Left lobe of liver (tissue), 2 donors: ENCODE measurements at regions not wholly inside any gene's neighbourhood (a gene's known extent, or its start where the extent isn't known, plus 50 kb on each side); places are given as distances from the start of the nearest gene placed in this dataset.

Experiments
- ATAC-seq: fragments of 200-7000 bp; cut with Tn5 transposase; one replicate; pipeline ENCODE4 v1.9.1; 2020; ENCODE audit warnings: mild to moderate bottlenecking, moderate library complexity
- DNase-seq: peaks from one replicate; pipeline ENCODE4 v3.0.0-alpha.2; 2020; ENCODE audit warnings: low spot score
- donor health status: DM: no; HTN: no; CAD: no; lungs with moderate emphysema.
- donor health status: DM: no; HTN: yes; CAD: no.

DNA sequence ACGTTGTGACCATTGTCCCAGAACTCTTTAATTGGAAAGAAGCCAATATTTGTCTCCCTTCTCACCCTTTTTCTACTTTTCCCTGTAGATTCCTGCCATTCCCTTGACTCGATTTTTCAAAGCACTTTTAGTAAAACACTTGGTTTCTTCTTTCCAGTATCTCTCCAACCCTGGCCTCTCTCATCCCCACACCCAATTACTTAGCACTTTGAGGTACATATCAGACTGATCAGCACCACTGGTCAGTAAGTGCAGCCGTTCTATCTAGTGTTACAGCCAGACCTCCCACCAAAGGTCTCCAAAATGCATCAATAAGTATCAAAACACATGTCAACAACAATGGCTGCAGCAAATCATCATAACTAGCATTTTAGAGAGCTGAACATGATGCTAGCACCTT, 141.9 kb downstream of the BTG1 start:
- ATAC-seq: no peak
- DNase-seq: no peak

DNA sequence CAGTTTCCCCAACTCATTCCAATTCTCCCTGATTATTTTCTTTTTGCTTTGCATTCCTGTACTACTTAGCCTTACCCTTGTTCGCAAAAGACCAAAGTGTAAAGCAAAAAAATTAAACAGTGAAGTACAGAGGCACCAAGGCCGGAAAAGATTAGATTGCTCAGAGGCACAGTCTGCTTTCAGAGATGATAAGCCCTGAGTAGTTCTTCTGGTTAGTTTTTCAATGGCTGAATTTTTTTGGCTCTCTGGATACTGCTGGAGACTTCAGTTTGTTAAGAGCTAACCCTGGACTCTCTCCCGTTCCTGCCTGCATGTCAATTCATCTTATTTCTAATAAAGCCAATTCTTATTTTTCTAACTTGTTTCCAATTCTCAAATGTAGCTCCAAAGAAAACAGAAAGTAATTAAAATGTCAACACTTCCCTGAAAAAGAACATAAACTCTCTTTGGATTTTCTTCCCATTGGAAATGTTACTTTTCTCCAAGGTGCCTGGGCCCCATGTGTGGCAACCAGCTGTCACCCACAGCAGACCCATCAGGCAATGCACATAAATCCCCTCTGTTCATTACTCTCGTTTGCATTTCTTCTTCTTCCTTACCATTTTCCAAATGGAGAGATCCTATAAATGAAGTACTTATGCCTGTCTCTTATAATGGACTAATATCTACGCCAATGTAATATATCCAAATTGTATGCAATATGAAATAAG, 142.8 kb downstream of the BTG1 start:
- DNase-seq (no peak), ATAC-seq (no peak)

DNA sequence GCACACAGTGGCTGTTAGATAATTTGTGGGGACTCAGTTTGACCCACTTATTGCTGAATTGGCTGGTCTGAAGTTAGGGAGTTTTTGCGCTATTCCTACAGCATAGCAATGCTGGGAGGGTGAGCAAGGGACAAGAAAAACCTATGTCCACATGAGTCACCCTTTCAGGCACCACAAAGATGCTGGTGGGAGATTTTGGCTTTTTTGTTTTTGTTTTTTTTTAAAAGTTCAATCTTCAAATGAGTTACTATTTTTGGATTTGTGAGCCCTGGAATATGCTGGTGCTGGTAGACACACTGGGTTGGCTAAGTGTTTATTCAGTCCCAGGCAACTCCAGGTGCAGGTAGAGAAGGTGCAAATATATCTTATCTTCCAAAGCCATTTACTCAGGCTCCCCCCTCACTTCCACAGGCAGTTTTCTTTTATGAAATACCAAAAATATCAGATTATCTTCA, 143.4 kb downstream of the BTG1 start:
- DNase-seq: no peak
- no peak for ATAC-seq

DNA sequence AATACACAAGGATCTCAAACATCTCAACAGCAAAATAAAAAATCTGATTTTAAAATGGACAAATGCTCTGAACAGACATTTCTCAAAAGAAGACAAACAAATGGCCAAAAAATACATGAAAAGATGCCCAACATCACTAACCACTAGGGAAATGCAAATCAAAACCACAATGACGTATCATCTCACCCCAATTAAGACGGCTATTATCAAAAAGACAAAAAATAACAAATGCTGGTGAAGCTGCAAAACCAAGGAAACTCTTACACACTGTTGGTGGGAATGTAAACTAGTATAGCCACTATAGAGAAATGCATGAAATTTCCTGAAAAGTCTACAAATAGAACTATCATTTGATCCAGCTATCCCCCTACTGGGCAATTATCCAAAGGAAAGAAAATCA, 145.0 kb downstream of the BTG1 start:
- DNase-seq (no peak), ATAC-seq (no peak)

DNA sequence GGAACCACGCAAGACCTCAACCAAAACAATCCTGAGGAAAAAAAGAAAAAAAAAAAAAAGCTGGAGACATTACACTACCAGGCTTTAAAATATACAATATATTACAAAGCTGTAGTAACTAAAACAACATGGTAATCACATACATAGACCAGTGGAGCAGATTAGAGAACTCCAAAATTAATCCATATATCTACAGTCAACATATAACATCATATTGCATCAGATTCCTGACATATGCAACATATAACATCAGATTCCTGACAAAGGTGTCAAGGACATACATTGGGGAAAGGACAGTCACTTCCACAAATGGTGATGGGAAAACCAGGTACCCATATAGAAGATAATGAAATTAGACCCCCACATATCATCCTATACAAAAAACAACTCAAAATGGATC, 145.8 kb downstream of the BTG1 start:
- DNase-seq (no peak), ATAC-seq (no peak)

DNA sequence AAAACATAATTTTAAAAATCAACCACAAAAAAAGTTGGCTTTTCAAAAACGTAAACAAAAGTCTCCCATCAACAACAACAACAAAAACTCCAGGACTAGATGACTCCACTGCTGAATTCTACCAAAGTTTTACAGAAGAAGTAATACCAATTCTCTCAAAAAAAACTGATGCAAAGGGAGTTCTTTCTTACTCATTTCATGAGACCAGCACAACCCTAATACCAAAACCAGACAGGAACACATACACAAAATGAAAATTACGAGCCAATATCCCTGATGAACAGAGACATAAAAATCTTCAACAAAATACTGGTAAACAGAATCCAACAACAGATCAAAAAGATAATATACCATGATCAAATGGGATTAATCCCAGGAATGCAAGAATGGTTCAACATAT, 147.3 kb downstream of the BTG1 start:
- DNase-seq (no peak), ATAC-seq (no peak)

DNA sequence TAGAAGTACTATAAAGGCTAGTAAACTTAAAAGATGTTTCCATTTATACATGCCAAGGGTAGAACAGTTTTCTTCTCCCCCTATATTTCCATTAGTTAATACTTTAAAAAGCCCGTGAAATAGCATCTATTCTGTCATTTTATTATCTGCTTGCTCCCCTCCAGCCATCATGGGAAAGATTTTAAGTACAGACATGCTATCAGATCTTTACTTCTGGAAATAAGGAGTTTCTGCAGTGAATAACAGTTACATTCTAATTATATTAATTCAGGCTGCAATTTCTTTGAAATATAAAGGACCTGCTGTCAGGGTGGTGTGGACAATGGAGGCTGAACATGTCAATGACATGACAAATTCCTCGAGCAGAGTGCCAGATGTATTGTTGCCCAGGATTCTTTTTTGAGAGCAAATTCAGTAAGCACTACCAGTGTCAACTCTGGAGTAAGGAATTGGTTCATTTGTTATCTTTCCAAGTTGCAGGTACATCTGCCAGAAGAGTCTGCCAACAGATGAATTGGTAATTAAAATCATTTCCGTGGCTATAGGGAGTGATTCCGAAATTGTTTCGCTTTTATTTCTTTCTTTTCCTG, 151.3 kb downstream of the BTG1 start:
- no peak for ATAC-seq
- DNase-seq: no peak

DNA sequence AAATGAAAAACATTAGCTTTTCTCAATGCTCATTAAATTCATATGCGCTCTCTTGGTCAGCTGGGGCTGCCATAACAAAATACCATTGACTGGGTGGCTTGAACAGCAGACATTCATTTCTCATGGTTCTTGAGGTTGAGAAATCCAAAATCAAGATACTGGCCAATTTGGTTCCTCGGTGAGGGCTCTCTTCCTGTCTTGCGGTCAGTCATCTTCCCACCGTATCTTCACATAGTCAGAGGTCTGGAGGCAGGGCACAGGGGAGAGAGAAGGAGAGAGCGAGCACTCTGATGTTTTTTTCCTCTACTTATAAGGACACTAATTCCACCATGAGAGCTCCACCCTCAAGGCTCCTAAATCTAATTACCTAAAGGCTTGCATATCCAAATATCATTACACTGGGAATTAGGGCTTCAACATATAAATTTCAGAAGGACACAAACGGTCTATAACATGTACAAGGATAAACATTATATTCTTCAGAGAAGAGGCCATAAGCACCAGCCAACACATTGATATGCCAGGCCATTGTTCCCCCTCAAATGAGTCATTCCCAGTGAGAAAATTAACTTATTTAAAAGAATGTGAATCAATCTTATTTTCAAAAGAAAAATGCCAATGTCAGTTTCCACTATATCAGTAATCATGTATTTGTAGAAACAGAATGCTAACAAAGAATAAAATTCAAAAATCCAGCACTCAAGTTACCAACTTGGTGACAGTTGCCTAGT, 152.2 kb downstream of the BTG1 start:
- DNase-seq (no peak), ATAC-seq (no peak)

DNA sequence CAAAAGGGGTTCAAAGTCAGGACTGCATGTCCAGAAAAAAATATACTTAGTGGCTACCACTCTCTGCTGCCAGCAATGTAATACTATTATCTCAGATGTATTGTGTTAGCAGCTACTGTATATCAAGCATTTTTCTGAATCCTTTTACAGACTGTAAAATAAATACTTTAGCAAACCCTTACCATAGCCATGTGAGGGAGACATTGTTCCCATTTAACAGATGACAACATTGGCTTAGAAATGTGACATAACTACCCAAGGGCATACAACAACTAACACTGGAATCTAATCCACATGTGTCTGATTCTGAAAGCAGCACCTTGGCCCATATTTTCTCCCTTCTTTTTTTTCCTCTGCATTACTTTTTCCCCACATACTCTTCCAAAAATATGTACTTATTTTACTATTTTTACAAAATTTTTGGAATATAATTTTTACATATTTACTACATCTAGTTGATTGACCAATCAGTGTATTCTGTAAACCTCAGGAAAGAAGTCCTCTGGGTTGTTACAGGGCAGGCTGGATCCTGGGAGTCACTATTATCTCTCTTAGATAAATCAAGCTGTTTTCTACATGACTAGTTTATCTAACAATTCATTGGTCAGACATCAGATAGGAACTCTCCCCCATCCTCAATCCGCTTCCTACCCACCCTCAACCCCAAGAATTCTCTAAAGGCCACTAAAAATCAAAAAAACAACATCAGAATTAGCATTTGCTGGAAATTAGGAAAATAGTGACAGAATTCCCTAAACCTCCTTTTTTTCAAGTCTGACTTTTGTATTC, 154.1 kb downstream of the BTG1 start:
- ATAC-seq: peak; percentile 57
- no peak for DNase-seq

DNA sequence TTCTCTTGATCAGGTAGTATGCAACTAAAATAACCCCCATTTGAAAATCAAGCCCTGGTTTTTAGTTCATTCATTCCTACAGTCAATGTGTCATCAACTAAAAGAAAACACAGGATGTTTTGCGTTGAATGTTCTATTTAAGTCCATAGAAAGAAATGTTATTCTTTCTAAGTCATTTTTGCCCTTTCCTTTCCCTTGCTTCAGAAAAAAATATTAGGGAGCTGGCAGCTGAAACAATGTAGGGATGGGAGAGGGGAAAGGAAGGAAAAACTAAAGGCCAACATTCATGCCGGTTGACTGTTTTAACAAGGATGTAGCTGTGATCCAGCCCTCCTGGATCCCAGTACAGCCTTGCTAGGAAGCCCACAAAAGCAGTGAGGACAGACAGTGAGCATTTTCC, 155.1 kb downstream of the BTG1 start:
- ATAC-seq: no peak

DNA sequence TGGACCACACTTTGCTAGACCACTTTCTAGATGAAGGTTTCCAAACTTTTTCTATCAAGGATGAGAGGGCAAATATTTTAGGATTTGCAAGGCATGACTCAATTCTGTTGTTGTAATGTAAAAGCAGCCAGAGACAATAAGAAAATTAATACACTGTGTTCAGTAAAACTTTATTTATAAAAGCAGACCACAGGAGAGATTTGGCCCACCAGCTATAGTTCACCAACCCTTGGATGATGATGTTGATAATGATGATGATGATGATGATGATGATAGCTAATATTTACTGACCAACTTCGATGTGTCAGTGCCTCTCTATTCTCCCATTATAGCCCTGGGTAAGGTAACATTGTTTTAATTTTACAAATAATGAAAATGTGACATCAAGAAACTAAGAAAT, 156.5 kb downstream of the BTG1 start:
- DNase-seq (no peak), ATAC-seq (no peak)

More for the DNA sequence above, 155.1 kb downstream of the BTG1 start:
- DNase-seq: no peak

DNA sequence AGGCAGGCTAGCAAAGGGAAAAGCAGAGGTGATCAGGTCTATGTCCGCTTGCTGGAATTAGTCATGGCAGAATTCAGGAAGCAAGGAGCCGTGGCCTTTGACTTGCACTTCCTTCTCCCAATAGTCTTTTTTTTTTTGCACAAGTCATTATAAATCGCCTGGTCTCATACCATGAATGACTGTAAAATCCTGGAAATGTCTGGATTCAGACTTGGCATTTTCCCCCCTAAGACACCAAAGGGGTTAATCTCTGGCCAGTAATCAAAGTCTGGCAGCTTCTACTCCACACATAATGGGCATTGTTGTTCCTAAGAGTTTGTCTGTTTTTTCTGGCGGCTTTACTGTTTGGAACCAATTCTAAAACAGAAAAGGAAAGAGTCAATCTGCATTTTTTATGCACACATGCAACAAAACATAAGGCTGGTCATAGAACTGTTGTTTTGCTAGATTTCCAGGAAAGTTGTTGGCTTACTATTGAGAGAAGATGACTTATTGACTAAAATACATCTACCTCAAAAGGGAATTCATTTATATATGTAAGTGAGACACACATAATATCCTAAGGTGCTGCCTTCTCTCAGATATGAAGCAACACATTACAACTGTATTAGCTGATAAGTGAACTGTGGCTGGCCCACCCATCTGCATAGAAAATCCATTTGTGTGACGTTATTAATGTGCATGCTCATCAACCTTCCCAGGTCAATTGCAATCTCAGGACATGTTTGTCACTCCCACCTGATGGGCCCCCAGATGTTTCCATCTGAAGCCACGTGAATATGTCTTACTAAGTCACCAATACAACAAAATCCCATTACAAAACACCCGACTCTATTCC, 157.3 kb downstream of the BTG1 start:
- ATAC-seq: no peak
- no peak for DNase-seq

DNA sequence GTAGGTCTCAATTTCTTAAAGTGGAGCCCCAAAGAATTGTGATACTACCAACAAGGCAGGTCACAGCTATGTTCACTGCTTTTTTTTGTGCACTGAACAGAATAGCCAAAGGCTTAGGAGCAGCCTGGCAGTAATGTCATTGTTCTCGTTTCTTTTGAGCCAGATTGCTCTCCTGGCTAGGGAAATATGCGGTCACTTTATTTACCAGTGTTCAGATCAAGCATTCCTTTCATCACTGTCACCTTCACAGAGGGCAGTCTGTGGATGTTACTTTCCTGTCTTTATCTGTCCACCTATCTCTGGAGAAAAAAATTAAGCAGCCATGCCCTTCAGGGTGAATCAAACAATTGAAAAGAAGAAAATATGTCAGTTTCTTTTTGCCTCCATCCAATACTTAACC, 159.6 kb downstream of the BTG1 start:
- DNase-seq (no peak), ATAC-seq (no peak)

DNA sequence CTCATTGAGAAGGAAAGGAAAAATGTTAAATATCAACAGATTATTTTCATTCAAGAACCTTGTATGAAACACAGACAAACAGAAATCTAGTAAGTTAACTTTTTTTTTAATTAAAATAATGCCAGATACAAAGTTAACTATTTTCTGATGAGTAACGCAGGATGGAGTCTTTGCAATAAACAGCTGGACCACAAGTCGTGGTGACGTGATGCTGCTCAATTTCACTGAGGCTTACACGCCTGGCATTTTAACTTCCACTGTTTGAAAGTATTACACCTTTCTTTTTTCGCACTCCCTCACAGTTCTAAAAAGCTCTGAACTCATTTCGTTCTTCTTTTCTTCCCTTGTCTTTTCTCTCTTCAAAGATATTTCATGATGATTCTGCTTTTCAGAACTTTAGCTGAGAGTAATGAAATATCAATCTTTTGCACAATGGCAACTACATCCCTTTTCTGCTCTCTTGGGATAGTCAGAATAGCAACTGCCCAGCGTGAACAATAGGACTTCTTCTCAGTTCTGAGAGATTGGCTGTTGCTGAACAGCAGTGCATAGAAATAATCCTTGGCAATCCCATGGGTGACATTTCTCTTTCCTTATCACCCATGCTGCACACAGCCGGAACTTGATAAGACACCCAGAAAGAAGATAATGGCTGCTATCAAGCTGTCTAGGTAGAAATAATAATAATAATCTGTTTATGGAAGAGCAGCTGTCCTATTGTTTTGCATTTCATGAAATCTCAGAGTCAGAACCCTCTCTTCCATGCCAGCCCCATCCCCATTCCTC, 160.5 kb downstream of the BTG1 start:
- ATAC-seq (no peak), DNase-seq (no peak)

DNA sequence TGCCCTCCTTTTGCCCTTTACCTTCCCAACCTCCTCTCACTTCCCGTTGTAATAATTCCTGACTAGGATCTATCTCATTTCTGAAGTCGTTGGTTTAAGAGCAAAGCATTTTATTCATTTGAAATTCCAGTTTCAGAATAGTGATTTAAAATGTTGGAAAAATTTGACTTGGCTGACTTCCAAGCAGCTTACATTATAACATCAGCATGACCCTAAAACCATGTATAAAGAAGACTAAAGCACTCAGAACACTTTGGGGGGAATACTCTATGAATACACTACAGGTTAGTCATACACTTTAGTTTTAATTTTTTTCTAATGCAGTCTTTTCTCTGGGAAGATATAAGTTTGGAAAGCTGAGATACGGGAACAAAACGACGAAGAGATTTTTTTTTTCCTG, 161.1 kb downstream of the BTG1 start:
- no peak for ATAC-seq
- DNase-seq: no peak

DNA sequence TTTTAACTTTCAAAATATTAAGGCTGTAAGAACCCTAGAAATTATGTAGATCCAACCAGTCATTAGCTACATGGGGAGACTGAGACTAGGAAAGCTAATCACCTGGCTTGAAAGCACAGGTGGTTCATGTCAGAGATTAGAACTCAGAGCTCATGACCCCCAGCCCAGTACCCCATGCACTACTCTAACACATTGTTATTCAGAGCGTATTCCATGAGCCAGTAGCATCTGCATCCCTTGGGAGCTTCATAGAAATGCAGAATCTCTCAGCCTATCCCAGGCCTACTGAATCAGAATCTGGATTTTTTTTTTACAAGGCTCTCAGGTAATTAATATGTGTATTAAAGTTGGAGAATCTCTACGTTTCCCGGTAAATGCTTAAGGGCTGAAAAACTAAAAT, 161.7 kb downstream of the BTG1 start:
- DNase-seq (no peak), ATAC-seq (no peak)

DNA sequence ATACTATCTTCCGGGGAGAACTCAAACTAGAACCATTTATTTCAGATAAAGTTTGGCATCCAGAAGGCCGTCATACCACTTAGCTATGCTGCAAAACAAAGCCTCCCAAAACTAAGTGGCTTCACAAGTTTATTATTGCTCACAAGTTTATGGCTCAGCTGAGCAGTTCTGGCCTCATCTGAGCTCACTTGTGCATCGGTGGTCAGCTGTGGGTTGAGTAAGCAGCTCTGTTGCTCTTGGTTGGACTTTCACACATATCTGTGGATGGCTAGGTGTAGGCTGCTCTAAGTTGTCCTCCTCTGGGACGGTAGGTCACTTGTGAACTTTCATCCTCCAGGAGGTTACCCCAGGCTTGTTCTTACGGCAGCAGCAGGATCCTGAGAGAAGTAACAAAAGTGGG, 162.7 kb downstream of the BTG1 start:
- no peak for ATAC-seq
- DNase-seq: no peak

DNA sequence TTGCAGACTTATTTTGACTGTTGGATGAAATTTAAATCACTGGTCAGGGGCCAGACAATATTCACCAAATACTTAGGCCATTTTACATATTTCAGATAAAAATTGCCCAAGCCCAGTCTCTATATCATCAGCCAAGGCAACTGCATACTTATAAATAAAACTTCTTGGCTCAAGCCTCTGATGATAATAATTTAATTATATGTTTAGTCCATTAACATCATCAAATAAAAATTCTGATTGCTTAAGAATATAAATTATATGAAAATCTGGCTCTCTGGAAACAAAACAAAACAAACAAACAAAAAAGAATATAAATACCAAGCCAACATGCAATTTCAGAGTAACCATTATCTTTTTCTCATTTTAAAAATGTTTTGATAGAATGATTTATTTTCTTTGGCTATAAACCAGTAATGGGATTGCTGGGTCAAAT, 165.2 kb downstream of the BTG1 start:
- ATAC-seq (no peak), DNase-seq (no peak)

DNA sequence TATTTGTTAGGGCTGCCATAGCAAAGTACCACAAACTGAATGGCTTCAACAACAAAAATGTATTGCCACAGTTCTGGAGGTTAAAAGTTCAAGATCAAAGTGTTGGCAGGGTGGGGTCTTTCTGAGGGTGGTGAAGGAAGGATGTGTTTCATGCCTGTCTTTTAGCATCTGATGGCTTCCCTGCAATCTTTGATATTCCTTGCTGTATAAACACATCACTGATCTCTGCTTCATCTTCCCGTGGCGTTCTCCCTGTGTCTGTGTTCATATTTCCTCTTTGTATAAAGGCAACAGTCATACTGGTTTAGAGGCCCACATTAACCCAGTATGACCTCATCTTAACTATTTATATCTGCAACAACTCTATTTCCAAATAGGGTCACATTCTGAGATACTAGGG, 167.5 kb downstream of the BTG1 start:
- DNase-seq: no peak
- ATAC-seq: no peak

DNA sequence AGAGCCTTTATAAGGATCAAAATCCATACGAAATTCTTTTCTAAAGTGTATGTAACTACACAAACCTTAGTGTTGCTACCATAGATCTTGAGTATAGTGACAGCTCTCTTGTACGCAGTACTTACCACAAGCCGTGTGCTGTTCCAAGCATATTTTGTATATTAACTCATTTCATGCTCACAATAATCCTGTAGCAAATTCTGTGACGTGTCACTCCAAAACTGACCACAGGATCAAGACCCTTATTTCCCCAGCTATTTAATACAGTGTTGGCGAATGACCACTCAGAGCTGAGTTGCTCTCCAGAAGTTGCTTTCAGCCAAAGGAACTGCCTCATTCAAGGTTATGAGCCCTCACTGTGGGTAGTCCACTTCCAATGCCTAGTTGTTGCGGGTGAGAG, 169.8 kb downstream of the BTG1 start:
- DNase-seq (no peak), ATAC-seq (no peak)
